ENCODE measurements at regions not wholly inside any gene's neighbourhood (a gene's known extent, or its start where the extent isn't known, plus 50 kb on each side); places are given as distances from the start of the nearest gene placed in this dataset.

- no peak for FAIRE-seq
- Histone ChIP-seq H2BK12ac (ENCODE audit: low read depth, low read length) (no peak overlapping the region), H3K4me1 (replicated peaks in 1 of 4; ENCODE audit: control insufficient read depth in 3 of 4, insufficient read depth in 4 of 4, low read length in 3 of 4) (peaks cover 0 to 4% (median 3%) of the 10 kb centered on the region in 4 experiments; a peak in 4 of 7 replicates)
- TF ChIP-seq GTF2F1 (IDR thresholded peaks at IDR 0.05; ENCODE audit: borderline replicate concordance, low read depth, low read length) (no peak), MAX (IDR thresholded peaks at IDR 0.05) (no peak), EP300 (IDR thresholded peaks at IDR 0.05; ENCODE audit: borderline replicate concordance in 1 of 2, low read depth in 2 of 2, low read length in 2 of 2) (no peak), EGR1 (IDR thresholded peaks at IDR 0.05; ENCODE audit: borderline replicate concordance, low read depth, low read length) (no peak), SIRT6 (IDR thresholded peaks at IDR 0.05; ENCODE audit: low read length) (no peak), CREB1 (IDR thresholded peaks at IDR 0.05) (no peak), BRCA1 (IDR thresholded peaks at IDR 0.05; ENCODE audit: low read depth, low read length) (no peak), NRF1 (IDR thresholded peaks at IDR 0.05; ENCODE audit: low read depth, low read length) (no peak), YY1 (IDR thresholded peaks at IDR 0.05; ENCODE audit: low read depth, low read length) (no peak), ZNF274 (IDR thresholded peaks at IDR 0.05; ENCODE audit: borderline replicate concordance, extremely low read depth, low read length) (no peak), RAD21 (IDR thresholded peaks at IDR 0.05 in 1 of 2, conservative IDR thresholded peaks at IDR 0.05 in 1 of 2; ENCODE audit: low read depth in 2 of 2, low read length in 2 of 2) (no peak), CBX8 (IDR thresholded peaks at IDR 0.05; ENCODE audit: borderline replicate concordance, low read depth, low read length) (no peak), RFX5 (IDR thresholded peaks at IDR 0.05; ENCODE audit: borderline replicate concordance, low read depth, low read length) (no peak), RNF2 (IDR thresholded peaks at IDR 0.05; ENCODE audit: borderline replicate concordance, low read depth, low read length, missing control alignments, poor library complexity, severe bottlenecking) (no peak)
Observed at GRCh38 chr2:120565095-120565460, 170.6 kb upstream of the GLI2 start.

More at GRCh38 chr2:120565095-120565460, 170.6 kb upstream of the GLI2 start:
- H3K4ac ChIP-seq (replicated peaks; ENCODE audit: insufficient read length, low read depth, low read length) = no peak overlapping the region
- H3K14ac ChIP-seq (ENCODE audit: insufficient read length) = no peak overlapping the region
- no peak overlapping the region for H3K56ac ChIP-seq (replicated peaks; ENCODE audit: insufficient read length, low read depth, low read length)
- WGBS, 2 experiments (ENCODE audit: extremely low coverage in 1 of 2, insufficient coverage in 1 of 2, insufficient read length in 1 of 2, insufficient replicate concordance in 2 of 2, low coverage in 1 of 2, low lambda C conversion rate in 2 of 2, missing lambda C conversion rate in 1 of 2) = 89% methylated on average over 5 of the region's 8 CpGs; no CpG with 5 or more reads in 1 of the 2 experiments
- H3K4me2 ChIP-seq (ENCODE audit: insufficient read depth in 1 of 2, low read depth in 2 of 2, low read length in 2 of 2) = no peak overlapping the region
- no peak overlapping the region for H3K27ac ChIP-seq (ENCODE audit: low read depth, low read length)
- H3K4me3 ChIP-seq (ENCODE audit: extremely low read depth in 1 of 4, insufficient read depth in 2 of 4, low read depth in 3 of 4, low read length in 4 of 4) = no peak overlapping the region
- no peak overlapping the region for H4K8ac ChIP-seq (ENCODE audit: extremely low read depth, insufficient read depth, low read length)
- H2AK5ac ChIP-seq (ENCODE audit: low read depth, low read length) = no peak overlapping the region
- no peak overlapping the region for H3K18ac ChIP-seq (ENCODE audit: extremely low read depth, low read length)
- H4K5ac ChIP-seq (ENCODE audit: insufficient read length, low read depth, low read length) = no peak overlapping the region
- no peak overlapping the region for H2BK5ac ChIP-seq (ENCODE audit: low read depth, low read length)
- no peak overlapping the region for H2BK20ac ChIP-seq (ENCODE audit: low read length)
- POLR2A ChIA-PET (ENCODE audit: partially characterized antibody) = interaction anchor here (0.9 kb wide), 1 partner anchor 38 kb away, joined by 4 read pairs; no protein-coding TSS in a partner anchor
- no peaks in the 10 kb centered on the region for H3K36me3 ChIP-seq (ENCODE audit: control insufficient read depth in 2 of 4, insufficient read depth in 4 of 4, low read length in 3 of 4)
- no peaks in the 10 kb centered on the region for H3K79me2 ChIP-seq (ENCODE audit: control insufficient read depth in 1 of 2, insufficient read depth in 2 of 2, low read length in 2 of 2)
- no peak overlapping the region for H2AFZ ChIP-seq (ENCODE audit: low read length)
- no peak overlapping the region for H2BK15ac ChIP-seq (ENCODE audit: low read length)
- H3K9ac ChIP-seq (replicated peaks in 1 of 4; ENCODE audit: extremely low read depth in 1 of 4, low read depth in 3 of 4, low read length in 3 of 4) = no peak overlapping the region
- H2BK120ac ChIP-seq (replicated peaks; ENCODE audit: low read depth, low read length) = no peak overlapping the region
- peaks cover 0 to 6% (median 4%) of the 10 kb centered on the region in 4 experiments; a peak in 2 of 7 replicates for H3K27me3 ChIP-seq (replicated peaks in 1 of 4; ENCODE audit: control insufficient read depth in 3 of 4, extremely low read depth in 1 of 4, insufficient read depth in 3 of 4, low read length in 3 of 4)
- H4K91ac ChIP-seq (replicated peaks; ENCODE audit: insufficient read length, low read length) = no peak overlapping the region
- no peak for DNase-seq (ENCODE audit: low read depth in 1 of 2, low spot score in 2 of 2)
- H3K79me1 ChIP-seq (ENCODE audit: low read depth, low read length) = no peaks in the 10 kb centered on the region
- H3K9me3 ChIP-seq (ENCODE audit: insufficient read depth in 2 of 2, low read depth in 1 of 2, low read length in 1 of 2) = no peaks in the 10 kb centered on the region
- H3K23ac ChIP-seq (ENCODE audit: insufficient read length) = no peak overlapping the region
- H4K20me1 ChIP-seq (replicated peaks in 1 of 2; ENCODE audit: control insufficient read depth in 1 of 2, insufficient read depth in 2 of 2, low read length in 2 of 2) = peaks cover 2 to 3% of the 10 kb centered on the region in 2 experiments
- CTCF ChIA-PET (ENCODE audit: partially characterized antibody) = interaction anchor here (0.6 to 6.1 kb wide), 5 partner anchors 13 to 251 kb away, joined by 3 to 38 read pairs (median 3); no protein-coding TSS in a partner anchor
- H3K23me2 ChIP-seq (ENCODE audit: low read depth, low read length) = no peaks in the 10 kb centered on the region
